Stimulated activated CD4-positive, alpha-beta T cell treated with anti-CD3 and anti-CD28 coated beads, Interleukin-4, amount 100 ng/mL, for 48 hours (primary cell): ENCODE measurements at regions not wholly inside any gene's neighbourhood (a gene's known extent, or its start where the extent isn't known, plus 50 kb on each side); places are given as distances from the start of the nearest gene placed in this dataset.

Experiments
- DNase-seq, 2 donors: peaks; one replicate each; pipeline ENCODE4 v3.0.0-alpha.2; 2020; ENCODE audit warnings: low read depth in 2 of 2

DNA sequence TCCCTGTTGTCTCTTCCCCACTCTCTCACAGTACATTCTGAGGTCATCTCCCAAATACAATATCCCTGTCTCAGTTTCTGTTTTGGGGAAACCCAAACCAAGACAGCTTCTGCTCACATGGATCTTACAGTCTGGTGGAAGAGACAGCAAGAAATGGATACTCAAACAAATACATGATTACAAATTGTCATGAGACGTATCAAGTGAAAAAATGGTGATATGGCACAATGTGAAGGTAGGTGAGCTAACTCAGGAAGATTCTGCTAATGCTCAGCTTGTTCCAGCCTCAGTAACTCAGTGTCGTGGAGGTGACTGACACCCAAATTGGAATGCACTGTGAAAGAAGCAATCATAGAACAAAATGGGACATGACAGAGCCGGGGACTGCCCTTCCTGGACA lies 68.3 kb downstream of the CHST1 start:
- DNase-seq: no peak

DNA sequence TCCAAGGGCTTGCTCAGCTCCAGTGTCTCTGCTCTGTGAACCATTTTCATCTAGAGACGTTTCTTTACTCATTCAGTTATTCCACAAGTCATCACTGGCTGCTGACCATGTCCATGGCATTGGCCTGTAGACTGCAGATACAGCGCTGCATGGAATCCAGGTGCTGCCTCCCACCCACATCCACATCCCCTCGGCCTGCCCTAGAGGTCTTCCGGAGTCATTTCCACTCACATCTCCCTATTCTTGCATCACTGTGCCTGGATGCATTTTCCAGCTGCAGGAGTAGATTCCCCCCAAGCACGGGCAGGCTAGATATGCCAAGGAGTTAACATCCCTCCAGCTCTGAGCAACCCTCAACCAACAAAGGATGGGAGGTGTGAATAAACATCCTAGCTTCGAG lies 68.9 kb downstream of the CHST1 start:
- no peak for DNase-seq

DNA sequence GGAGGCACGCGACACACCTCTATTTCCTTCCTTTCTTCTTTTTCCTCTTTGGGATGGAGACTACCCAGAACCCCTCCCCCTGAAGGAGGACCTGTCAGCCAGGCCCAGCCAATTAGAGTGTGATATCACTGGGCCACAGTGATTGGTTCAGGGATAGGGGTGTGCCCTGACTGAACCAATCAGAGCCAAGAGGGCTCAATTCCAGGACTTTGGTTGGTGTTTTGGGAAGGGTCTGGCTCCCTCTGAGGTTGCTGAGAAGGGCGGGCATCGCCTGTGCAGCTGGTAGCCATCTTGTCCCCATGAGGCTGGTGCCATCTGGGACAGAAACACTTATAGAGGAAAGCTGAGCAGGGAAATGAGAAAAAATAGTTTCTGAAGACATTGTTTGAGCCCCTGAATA lies 71.4 kb downstream of the CHST1 start:
- no peak for DNase-seq

DNA sequence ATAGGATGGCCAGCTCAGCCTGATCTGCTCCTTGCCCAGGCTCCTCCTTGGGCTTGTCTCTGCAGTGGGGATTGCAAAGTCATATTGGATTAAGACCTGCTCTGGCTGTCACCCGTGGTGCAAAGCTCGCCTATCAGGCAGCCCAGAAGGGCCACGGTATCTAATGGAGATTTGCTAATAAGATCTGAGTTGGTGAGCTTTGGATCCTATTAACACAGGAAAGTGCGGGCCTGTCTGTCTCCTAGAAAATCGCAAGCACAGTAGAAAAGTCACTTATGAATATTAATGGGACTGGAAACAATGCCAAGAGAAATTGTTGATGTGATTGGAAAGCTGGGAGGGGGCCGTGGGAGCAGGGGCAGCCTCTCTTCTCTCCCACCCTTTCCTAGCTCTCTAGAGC lies 72.8 kb downstream of the CHST1 start:
- DNase-seq: no peak

DNA sequence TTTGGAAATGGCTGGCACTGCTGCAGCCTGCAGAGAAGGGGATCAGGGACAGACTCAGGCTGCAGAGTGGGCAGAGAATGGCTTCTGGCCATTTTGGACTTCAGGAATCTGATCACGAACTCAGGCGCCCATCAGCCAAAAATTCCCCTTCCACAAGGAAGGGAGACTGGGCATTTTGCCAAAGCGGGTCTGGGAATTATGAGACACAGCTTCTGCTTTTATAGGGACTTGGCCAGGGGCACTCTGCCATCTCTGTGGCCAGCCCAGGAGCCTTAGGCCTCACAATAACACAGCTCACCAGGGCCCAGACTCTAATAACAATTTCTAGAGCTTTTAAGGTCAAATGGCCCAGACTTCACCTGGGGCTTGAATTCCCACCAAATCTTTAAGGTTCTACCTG lies 74.7 kb downstream of the CHST1 start:
- DNase-seq: no peak

DNA sequence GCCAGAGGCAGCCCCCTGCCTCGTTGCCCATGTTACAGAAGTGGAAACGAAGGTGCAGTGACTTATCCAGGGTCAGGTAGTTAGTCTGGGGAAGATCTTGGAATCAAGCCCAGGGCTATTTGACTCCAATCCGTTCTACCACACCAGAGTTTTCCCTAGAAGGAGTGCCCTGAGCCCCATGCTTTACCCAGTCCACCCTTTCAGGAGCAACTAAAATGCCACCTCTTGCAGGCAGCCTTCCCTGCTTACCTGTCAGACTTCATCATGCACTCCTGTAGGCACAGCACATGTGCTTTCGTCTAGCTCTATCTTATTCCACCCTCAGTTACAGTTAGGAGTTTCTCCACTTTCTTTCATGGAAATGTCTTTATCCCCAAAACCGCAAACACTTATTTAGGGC lies 80.2 kb downstream of the CHST1 start:
- no peak for DNase-seq

DNA sequence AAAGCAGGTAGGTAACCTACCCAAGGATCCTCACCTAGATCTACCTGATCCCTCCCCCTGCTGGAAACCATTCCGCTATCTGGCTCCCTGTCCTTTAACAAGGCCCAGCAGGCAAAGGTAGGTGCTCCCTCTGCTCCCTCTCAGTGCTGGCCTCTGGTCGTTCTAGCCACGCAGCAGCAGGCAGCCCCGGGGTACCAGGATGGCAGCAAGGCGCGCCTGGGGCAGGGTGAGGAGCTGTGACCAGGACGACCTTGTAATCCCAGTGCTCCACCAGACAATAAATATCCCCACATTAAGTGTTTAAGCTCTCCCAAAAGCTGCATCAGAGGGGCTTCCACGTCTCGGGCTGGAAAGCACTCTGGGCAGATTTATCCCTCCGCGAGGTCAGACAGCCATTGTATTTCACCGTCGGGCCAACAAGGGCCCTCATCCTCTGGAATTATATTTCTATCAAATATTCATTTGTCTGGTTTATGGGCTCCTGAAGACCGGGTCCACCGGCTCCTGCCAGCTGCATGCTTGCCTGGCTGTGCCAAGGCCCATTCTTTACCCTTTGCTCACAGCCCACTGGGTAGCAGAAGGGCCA lies 81.3 kb downstream of the CHST1 start:
- no peak for DNase-seq

DNA sequence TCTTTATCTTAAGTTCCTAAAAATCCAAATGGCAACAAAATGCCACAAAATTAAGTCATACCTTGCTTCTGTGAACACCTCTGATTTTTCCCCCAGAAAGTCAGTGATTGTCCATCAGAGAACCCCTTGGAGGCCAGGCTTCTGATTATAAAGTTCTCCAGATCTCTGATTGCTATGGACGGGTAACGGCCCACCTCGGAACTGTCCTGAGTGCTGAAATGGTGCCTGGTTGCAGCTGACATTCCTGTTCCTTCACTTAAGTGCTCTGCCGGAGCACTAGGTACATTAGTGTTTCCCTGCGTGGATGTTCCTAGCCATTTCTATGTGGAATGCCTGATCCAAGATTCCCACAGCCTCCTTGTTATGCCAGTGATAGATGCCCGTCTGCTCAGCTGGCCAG lies 85.0 kb downstream of the CHST1 start:
- DNase-seq: no peak

DNA sequence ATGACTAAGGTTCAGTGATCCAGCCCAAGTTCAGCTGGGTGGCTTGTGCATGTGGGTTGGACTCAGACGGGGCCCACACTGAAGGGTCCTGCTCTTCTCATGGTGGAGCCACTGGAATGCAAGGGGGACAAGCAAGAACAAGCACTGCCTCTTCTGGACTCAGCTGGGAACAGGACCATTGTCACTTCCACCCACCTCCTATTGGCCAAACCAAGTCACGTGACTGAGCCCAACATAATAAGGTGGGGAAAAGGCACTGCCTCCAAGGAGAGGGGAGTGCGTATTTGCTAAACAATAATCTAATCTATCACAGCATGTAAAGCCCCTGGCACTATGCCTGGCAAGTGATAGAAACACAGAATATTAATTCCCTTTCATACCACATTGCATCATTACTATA lies 87.1 kb downstream of the CHST1 start:
- no peak for DNase-seq

DNA sequence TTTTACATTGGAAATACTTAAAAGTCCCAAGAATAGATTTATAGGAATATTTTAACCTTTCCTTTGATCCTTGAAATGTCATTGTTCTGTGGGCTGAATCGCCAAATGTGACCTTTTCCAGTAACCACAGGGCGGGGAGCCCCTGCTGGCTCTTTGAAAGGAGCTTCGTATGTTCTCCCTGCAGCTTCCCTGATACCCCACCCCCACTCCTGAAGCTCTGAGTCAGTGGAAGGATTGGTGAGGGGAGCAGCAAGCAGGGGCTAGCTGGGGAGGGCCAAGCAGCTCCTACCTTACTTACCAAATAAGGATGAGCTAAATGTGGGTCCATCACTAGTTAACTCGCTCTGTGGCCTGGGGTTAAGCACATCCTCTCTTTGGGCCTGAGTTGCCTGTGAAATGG lies 87.7 kb downstream of the CHST1 start:
- no peak for DNase-seq

DNA sequence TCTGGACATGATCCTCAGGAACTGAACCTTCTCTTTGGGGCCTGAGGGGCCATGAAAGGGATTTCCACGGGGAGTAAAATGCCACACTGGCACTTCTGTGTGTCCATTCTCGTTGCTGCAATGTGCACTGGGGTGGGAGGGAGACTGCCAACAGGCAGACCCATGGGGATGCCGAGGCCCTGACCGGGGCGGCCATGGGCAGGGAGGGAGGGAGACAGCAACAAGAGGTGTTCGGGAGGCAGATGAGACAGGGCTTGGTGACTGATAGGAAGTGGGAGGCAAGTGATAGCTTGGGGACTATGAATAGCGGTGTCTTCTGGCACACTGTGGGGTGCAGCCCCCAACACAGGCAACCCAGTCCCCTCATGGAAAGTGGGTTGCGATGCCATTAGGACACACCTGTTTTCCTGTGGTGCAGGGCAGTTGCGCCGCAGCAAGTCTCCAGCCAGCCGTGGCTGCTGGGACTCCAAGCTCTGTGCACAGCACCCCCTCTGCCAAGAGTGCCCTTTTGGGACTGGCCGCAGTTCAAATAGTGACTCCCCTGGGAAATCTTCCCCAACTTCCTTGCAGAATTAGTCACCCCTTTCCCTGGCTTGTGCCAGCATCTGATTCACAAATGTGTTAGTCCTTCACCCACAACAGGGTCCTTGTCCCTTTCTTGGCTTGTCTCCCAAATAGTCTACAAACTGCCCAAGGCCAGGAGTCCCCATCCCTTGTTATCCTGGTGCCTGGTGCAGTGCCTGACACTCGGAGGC lies 88.8 kb downstream of the CHST1 start:
- no peak for DNase-seq

DNA sequence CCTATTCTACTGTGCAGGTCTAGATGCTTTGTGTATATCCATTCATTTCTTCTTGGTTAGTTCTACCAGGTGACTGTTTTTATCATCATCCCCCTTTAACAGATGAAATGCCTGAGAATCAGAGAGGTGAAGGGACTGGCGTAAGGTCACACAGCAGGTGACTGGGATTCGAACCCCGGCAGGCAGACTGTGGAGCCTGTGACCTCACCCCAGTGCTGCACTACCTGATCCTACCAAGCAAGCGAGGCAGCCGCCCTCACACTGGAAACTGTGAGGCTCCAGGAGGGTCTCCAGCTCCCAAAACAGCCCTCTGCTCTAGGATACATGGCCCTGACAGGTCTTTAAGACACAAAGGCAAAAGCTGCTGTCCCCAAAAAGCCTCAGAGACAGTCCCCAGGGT lies 91.7 kb downstream of the CHST1 start:
- DNase-seq: no peak

DNA sequence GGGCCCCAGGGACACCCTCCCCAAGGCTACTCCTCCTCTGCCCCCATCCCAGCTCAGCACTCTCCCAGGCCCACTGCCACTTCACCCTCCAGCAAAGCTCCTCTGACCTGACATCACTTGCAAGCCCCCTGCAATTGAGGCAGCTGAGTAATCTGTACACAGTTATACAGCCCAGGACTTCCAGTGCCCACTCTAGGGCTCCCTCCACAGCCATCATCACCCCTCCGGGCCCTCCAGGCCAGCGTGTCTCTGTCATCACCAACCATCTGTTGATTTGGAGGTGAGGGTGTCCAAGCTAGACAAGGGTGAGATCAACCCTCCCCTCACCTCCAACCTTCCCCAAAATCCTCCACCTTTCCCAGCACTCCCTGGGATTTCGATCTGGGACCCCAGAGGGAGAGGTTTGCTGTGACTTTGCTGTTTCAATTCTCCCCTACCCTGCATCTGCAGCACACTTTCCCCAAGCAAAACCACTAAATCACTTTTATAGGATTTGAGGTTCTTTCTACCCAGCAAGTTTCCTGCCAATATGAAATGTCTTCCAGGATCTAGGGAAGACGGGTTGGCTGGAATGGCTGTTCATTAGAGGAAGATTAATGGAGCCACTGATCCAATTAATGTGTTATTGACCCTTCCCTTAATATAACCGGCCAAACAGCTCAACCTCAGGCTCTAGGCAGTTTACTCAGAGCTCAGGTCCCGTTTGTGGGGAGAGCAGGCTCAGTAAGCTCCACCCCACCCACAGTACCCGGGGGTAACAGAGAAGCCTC lies 92.9 kb downstream of the CHST1 start:
- DNase-seq: no peak

DNA sequence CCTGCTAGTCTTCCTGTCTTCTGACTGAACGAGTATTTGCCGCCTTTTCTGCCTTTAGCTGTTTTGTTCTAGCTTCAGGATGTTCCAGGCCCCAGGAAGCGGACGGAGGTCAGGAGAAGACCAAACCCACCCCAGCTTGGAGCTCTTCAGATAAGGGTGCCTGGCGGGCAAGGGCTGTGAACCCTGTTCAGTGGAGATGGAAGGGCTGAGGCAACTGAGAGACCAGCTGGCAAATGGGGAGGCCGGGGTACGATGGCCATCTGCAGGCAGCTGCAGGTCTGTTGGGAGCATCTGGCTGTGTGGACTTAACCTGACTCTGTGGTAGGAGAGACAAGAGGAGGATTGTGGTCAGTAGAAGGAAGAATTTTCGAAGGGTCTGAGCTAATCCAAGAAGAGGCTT lies 95.6 kb downstream of the CHST1 start:
- no peak for DNase-seq

DNA sequence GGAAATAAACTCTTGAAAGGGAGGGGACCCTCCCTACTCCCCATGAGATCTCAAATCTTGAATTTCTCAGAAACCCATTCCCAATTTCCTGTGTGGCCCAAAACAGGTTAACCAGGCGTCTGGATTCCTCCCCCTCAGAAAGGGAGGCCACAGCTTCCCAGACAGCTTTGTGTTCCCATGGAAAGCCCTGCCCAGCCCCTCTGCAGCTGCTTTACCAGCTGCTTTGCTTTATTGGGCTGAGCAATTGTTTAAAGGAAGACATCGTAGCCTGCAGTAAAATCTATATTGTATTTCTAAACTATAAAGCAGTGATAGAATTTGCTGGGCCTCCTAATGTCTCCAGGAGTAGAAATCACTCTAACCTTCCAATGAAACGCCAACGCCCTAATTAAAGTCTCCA lies 97.4 kb downstream of the CHST1 start:
- no peak for DNase-seq

DNA sequence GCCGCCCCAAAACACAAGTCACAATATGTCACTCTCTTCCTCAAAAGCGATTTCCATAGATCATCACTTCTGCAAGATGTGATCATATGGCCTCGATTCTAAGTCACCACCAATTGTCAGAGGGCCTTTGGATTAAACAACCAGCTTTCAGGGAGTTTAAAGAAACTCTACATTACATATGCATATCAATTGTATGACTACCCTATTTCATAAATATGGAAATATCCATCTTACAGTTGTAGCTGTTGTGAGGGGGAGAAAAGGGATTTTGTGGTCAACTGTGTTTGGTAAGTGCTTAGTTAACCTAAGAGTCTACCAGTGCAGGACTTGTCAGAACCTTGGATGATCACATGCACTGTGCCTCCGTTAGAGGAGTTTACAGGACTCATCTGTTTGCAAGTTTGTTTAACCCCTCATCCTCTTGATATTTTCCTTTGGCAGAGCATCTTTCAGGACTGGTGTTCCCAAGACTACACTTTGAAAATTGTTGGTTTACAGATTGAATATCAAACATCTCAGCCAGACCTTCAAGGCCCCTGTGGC lies 99.9 kb downstream of the CHST1 start:
- no peak for DNase-seq

DNA sequence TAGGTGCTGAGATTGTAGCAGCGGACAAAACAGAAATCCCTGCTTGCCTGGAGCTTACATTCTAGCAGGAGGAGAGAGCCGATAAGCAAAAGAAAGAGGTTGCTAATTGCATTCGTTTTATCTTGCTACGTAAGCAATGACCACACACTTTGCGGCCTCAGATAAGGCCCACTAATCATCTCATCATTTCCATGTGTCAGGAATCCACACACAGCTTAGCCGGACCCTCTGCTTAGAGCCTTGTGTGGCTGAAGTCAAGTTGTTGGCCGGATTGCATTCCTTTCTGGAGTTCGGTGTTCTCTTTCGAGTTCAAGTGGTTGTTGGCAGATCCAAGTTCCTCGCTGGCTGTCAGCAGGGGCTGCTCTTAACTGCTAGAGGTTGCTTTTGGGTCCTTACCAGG lies 101.6 kb downstream of the CHST1 start:
- DNase-seq: no peak

DNA sequence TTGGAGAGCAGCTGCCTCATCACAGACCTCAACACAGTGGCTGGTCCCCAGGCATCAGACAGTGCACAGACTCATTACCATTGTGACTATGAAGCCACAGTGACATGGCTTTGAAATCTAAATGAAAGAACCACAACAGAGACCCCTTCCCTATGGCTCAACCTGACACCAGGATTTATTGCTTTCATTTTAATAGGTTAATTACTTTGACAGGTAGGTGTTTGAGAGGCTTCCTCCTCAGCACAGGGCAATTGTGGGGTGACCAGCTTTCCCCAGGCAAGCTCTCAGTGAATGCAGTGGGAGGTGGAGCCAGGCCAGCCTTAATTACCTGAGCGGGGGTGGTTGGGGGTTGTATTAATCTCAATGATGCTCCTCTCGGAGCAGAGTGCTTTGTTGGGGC lies 102.3 kb downstream of the CHST1 start:
- no peak for DNase-seq

DNA sequence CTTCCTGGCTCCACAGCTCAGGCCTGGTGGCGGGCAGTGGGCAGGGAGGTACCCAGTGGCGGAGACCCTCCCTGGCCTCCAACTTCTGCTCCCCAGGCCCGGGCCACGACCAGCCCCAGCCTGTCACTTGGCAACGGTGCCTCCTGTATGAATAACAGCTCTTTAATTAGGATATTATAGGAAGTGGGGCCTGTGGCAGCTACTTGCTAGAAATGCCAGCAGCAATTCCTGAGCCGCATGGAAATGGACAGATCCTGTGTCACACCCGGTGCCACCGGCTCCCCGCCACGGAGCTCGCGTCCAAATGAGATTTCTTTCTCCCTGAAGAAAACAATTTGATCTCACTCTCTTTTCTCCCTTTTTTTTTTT lies 104.5 kb downstream of the CHST1 start:
- DNase-seq: no peak

DNA sequence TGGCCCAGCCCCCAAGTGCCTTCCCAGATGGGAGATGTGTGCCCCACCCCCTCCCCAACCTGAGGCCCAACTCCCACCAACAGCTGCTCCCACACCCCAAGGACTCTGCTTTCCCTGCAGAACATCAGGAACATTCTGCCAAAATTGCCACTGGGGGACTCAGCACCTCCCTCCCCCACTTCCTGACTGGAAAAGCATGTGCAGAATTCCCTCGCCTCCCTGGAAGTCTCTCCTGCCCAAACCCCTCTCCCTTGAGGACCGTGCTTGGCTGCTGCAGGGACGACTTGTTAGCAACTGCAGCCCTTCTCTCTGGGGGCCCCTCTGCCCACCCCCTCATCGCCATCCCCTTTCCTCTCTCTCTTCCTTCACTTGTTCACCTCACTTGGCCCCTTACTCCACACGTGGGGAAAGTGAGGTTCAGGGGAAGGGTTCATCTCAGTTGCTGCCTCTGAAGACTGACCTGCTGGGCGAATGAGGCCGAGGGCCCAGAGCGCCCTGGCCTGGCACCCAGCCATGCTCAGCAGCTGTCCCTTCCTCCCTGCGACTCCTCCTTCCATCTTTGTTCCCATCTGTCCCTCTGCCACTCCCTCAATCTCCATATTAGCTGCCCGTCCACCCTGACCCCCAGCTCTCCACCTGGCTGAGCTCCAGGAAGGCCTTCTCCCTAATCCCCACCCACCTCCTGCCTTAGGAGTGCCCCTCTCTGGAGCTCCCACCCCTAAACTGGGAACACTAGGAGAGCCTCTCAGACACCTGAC lies 105.1 kb downstream of the CHST1 start:
- DNase-seq: no peak

DNA sequence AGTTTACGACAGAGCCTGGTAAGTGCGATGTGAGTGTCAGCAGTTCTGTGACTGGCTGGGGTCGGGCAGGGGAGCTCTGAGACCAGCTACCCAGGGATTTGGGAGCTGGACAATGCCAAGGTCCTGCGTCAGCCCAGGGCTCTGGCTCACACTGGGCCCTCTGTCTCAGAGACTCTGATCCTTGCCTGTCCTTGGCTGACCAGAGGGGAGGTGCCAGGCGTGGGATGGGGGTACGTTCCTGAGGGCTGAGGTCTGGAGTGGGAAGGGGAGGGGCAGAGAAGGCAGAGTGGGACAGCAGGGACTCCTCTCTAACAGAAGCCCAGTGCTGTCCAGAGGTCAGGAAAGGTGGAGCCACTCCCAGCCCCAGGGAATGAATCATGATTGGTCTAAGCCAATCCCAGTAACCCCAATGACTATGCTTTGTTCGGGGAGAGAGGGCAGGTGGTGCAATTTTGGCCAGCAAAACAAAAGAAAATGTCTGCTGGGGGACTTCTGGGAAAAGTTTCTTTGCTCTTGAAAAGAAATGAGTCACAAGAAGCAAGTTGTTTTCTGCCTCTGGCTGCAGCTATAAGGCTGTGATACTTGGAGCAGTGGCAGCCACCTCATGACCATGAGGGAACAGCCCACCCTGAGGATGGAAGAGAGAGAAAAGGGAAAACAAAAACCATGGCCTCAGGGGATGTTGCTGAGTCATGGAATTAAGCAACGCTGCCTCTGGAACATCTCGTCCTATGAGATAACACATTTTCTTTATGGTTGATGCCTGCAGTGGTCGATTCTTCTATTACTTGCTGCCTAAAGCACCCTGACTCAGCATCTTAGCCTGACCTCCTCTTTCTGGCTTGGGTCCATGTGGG lies 108.3 kb downstream of the CHST1 start:
- no peak for DNase-seq
